GM18508 (cell line): ENCODE measurements at regions not wholly inside any gene's neighbourhood (a gene's known extent, or its start where the extent isn't known, plus 50 kb on each side); places are given as distances from the start of the nearest gene placed in this dataset.
"Not testable (repeated sequence)": the region's sequence is repeated elsewhere in the genome, so short reads cannot be mapped to it uniquely, and the experiment has no call there.

Source experiments
- ATAC-seq: cut with Tn5 transposase; IDR thresholded peaks from one replicate; pipeline ENCODE4 v1.9.1; 2021; ENCODE audit warnings: moderate number of reproducible peaks; ENCODE audit not compliant: insufficient read depth, unreplicated experiment

DNA sequence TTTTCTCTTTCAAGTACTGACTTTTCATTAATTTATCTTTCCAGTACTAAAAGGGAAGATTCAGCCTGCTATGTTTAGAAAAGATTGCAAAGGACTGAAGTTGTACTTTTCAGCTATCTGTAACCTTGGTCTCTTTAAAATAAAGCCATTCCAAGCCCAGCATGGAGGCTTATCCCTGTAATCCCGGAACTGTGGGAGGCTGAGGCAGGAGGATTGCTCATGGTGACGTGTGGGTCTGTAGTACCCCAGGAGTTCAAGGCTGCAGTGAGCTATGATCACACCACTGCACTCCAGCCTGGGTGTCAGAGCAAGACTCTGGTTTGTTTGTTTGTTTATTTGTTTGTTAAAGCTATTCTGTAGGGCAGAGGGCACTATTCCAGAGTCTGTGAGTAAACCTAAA is 50.6 kb upstream of the TMEM170B start:
- no peak for ATAC-seq

DNA sequence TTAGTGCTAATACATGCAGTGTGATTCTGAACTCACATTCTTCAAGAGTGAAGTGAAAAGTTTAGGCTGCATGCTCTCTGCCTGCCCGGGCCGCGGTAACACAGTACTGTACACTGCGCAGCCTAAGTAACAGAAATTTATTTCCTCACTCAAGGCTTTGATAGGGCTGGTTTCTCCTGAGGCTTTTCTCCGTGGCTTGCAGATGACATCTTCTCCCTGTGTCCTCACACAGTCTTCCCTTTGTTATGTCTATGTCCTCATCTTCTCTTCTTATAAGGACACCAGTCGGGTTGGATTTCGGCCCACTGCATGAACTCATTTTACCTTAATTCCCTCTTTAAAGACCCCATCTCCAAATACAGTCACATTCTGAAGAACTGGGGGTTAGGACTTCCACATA is 51.1 kb upstream of the TMEM170B start:
- ATAC-seq, result no peak

DNA sequence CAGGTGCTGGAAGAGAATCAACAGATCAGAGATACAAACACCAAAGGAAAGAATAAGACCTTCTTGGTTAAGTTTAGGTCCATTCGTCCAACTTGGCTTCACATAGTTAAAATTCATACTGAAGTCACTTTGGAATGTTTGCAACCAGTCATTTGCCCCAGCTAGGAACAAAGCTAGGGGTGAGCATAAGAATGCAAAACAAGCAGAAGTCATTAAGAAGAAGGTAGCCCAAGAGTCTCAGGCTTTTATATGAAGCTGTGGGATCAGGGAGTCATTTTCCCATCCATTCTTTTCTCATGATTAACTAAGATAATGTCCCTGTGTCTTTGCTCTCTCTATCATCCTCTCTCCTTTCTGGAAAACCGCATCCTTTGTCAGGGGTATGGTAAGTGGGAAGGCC is 51.5 kb upstream of the TMEM170B start:
- ATAC-seq, result no peak

DNA sequence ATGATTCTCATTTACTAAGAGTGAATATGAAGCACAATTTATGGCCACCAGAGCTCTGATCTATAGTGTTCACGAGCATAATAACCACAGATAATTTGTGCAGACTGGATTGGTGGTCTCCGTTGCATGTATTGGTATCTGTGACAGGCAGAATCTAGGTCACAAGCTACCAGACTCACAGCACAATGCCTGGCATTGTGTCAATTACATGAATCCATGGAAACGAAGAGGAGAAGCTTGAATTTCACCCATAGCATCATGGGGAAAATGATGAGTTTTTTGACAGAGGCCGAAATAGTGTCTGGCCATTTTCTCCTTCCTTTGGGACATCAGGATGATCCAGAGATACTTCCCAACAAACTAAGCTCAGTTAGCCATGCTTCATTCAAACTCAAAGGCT is 52.3 kb upstream of the TMEM170B start:
- ATAC-seq, result no peak

DNA sequence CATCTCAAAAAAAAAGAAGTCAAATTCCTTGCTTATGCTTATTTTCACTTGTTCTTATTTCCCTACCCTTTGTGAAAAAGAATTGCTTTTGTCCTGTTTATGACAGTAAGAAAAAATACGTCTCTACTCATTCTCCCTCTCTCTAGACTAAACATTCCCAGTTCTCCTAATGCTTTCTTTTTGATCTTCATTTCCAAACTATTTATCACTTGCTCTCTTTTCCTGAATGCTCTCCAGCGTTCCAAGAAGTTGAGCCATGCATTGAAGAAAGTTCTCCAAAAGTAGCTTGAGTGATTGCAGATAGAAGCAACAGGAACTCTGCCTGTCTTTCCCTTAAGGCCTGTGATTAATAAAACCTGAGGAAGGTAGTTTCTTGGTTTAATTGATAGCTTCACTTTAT is 53.1 kb upstream of the TMEM170B start:
- ATAC-seq, result no peak

DNA sequence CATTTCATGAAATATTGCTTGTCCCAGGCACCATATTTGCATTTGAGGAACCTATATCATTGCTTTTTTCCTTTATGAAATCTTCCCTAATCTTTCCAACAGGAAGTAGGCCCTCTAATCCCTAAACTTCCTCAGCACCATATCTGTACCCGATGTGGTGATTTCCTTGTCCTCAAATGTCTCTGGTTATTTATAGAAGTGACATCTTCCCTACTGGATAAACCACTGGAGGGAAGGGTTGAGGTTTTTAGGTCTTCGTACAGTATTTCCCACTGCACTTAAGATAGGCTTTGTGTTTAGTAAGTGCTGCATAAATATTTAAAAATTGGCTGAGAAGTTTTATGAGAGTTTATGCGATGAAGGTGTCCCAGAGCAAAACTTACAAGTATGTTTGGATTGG is 54.9 kb upstream of the TMEM170B start:
- no peak for ATAC-seq

DNA sequence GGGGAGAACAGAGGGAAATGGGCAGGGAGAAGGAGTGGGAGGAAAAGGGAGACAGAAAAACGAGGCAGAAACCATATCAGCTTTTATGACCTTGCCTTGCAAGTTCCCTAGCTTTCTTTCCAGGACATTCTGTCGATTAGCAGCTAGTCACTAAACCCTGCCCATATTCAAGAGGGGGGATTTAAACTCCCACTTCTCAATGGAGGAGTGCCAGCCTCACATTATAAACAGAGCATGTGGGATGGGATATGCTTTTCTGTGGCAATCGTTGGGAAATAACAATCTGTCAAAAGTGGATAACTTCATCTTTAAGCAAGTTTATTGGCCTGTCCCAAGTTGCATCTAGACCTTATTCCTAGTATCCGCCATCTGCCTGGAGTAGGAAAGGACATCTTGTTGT is 57.0 kb upstream of the TMEM170B start:
- no peak for ATAC-seq

DNA sequence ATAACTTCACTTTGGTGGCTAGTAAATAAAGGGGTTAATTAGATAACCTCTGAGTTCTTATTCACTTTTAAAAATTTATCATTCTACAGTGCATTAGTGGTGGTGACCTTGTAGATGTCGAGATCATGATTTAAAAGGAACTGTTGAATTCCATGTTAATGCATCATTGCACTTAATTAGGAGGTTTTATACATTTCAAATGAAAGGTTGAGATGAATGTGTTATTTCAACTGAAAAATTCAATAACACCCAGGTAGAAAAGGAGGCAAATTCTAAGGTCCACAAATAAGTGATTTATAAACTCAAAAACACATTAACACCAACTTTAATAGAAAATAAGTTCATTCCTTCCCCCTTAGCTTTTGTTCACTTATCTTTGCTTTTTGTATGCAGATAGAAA is 58.3 kb upstream of the TMEM170B start:
- no peak for ATAC-seq

DNA sequence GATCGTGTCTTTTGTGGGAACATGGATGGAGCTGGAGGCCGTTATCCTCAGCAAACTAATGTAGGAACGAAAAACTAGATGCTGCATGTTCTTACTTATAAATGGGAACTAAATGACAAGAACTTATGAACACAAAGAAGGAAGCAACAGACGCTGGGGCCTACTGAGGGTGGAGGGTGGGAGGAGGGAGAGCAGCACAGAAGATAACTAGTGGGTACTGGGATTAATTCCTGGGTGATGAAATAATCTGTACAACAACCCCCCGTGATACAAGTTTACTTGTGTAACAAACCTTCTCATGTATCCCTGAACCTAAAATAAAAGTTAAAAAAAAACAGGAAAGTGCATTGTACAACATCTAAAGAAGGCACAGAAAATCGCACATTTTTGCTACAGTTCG is 59.0 kb upstream of the TMEM170B start:
- no peak for ATAC-seq

DNA sequence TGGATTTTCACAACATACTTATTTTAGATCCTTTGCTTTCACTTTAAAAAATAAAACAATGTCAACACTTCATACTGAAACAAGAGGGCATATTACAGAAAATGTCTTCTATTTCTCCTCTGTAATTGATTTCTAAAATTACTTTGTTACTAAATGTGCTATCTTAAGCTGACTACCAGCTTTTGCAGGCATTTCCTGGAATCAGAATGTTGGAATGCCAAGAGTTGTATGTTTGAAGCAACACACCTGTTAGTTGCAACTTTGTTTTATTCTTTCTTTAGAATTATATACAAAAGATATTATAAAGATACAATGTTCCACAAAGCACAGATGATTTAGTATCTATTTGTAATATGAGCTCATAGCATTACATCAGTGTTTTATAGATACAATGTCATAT is 62.5 kb upstream of the TMEM170B start:
- no peak for ATAC-seq

DNA sequence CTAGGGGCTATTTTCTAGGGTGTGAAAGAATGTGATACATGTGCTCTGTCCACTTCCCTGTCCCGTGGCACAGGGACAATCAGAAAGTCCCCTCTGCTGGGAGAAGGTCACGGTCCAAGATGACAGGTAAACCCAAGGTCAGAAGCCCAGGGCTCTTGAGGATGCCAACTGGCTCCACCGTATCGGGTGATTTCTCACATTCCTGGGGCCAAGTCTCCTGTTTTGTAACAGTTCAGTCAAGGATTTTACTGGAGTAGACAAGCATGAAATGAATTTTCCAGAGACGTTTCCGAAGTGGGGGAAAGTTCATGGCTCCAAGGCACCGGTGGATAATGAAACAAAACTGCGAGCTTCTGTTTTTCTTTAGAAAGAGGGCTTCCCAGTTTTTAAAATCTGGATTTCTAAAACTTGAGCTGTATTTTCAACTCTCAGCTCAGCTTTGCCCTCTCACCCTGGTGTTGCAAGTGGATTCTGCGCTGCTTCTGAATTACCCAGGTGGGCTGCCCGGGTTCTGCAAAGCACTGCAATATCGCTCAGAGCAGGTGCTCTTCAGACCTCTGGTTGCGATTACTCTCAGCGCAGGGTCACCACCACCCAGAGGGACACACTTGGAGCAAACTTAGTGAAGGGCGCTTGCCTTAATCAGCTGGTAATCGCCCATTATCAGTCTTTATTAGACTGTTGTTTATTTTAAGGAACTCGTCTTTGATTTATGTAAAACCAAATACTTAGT is 64.4 kb upstream of the TMEM170B start:
- no peak for ATAC-seq

DNA sequence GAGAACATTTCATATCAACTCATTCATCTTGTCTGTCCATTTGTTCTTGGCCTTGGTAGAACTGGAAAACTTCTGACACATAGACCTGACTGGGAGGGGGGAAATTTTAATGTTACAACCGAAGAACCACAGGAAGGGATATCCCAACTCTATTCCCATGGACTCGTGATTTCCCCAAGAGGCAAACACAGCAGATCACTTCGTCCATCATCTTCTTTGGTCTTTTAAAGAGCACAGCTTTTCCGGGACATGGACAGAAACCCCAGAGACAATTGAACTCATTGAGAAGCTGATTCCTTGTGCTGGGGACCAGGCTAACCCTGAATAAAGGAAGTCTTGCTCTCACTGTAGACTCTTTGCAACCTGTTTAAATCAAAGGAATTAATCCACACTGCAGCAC is 66.3 kb upstream of the TMEM170B start:
- ATAC-seq, result no peak

DNA sequence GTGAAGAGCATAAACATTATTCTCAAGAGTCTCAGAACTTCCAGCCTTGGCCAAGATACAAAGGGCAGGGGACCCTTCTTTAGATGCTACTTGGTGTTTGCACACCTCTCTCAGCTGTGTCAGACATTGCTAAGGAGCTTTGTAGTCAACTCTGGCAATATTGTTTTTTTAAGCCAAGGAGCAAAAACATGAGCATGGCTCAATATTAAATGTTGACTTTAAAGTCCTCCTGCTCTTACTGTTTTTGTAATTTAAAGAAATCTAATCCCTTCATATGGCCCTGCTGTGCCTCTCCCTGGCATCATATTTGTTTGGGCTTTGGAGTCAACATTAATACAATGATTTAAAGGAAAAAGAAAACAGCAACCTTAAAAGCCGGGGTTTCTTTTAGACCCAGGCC is 67.9 kb upstream of the TMEM170B start:
- no peak for ATAC-seq

DNA sequence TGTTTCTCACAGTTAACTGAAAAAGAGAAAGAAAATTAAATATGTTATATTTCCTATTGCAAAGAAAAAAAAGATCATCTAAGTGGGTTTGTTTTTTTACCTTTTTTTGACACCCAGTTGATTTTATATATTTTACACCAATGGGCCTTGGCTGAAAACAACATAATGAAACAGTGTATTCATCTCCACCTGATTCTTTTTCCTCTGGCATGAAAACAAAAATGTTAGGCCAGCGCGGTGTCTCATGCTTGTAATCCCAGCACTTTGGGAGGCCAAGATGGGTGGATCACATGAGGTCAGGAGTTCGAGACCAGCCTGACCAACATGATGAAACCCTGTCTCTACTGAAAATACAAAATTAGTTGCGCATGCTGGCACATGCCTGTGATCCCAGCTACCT is 69.3 kb upstream of the TMEM170B start:
- not testable (repeated sequence) for ATAC-seq

DNA sequence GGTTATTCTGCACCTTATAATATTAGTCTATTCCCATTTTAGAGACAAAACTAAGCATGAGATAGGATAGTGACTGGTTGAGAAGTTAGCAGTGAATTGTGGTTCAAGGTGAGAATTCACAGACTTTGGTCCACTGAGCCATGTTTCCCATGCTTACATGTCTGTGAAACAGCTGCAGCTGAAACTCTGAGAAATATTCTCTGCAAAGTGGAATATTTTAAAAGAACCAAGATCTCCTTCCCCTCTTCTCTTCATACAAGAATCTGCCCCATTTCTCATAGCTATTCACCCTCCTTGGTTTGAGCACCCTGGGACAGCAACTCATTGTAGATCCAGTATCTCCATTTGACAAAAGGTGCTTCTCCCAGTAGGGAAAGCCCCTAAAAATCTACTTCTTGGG is 70.2 kb upstream of the TMEM170B start:
- ATAC-seq, result no peak

DNA sequence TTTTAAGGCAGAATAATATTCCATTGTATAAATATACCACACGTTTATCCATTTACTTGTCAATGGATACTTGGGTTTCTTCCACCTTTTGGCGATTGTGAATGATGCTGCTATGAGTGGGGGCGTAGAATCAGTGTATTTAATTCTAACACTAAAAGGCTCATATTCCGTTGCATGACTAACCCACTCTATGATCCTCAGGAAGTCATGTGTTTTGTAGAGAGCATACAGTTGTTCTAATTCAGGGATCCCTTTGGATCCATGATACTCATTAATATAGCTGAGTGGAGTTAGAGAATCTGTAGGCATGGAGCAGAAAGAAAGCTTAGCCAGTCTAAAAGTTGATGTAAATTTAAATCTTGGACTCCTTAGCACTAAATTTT is 74.2 kb upstream of the TMEM170B start:
- ATAC-seq, result no peak

DNA sequence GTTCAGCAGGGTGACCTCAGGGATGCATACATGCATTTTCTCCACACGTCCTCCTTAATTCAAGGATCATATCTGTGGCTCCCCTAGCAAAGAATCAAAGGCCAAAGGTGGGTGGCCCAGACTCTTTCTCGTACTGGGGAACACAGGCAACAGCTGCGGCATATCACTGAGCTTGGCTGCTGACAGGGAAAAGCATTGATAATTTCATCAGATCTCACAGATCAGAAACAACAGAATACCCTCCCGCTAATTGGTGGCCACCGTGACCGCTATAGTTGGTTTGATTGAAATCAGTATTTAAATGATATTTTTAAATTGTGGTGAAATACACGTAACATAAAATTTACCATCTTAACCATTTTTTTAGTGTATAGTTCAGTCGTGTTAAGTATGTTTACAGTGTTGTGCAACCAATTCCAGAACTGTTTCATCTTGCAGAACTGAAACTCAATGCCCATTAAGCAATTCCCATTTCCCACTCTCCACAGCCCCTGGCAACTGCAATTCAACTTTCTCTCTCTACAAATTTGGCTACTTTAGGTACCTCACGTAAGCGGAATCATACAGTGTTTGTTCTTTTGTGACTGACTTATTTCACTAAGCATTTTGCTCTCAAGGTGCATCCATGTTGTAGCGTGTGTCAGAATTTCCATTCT is 74.7 kb upstream of the TMEM170B start:
- ATAC-seq, result no peak

DNA sequence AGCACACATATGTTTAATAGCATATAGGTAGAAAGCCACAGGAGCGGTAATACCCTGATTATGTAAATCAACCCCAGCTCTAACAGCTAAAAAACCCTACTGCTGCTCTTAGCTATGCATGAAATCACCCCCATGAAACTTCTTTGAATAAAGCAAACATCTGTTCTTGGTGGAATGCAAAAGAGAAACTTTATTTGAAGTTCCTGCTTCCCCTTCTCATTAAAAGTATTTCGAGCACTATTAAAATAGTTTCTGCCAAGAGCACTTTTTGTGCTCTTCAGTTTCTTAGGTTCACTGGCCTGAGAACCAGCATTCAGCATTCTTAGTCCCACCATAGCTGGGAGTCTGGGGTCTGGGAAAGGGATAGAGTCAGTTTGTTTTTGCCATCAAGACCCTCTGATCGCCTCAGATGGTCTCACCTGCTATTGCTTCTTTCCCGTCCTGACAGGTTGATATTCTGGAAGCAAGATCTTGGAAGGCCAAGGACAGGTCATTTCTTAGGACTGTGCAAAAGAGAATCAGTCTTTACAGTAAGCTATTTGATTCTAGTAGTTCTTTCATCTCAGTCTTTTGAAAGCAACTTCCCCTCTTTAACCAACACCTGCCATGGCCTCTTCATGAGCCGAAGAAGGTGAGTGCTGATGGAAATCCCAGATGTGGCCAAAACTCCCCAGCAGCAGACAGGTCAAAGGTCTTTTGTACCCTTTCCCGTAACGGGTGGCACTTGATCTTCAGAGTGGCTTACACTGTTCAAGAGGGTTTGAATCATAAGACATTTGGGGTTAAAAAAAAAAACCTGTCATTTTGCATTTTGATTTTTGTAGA is 76.5 kb upstream of the TMEM170B start:
- ATAC-seq, result peak; percentile 52

DNA sequence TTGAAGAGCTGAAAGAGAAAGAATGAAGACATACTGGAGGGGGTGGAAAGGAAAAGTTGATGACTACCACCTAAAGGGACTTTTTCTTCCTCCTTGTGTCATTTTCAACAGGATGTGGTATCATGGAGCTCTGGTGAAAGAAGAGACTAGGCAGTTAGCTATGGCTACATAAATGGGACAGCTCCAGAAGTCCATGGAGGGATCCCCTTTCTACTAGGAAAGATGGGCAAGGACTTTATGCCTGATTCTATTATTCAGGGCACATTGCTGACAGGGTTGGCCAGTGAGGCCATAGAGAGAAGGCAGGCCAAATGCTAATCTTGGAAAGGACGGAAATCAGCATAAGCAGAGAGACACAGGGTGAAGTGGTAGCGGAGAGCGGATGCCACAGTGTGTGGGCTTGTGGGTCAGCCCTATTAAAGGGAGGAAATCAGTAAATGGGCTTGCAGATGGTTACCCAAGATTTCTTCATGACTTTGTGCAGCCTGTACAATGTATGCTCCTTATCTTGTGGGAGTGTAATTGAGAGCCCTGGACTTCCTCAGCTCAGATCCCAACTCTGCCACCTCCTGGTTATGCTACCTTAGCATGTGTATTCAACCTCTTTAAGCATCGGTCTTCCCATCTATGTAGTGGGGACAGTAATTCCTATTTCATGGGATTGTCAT is 77.4 kb upstream of the TMEM170B start:
- ATAC-seq, result no peak

DNA sequence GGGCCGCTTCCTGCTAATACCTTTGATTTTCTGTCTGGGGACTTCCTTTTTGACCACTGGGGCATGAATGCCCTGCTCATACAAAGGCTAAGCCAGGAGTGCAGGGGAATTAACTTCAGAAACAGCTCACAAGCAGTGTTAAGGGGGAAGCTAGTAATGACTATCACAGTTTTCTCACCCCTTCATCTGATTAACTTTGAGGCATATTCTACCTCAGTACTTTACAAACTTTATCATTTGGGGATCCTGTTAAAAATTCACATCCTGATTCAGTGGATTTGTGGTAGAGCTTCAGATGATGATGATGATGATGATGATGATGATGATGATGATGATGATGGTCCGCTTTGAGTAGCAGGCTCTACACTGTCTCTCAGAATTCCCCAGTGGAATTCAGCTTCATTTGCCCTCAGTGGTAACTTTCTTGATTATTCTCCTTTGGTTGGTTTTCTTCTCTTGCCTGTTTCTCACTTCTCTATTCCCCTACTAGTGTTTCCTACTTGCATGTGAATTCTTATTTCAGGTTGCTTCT is 78.4 kb upstream of the TMEM170B start:
- ATAC-seq, result peak; percentile 46

DNA sequence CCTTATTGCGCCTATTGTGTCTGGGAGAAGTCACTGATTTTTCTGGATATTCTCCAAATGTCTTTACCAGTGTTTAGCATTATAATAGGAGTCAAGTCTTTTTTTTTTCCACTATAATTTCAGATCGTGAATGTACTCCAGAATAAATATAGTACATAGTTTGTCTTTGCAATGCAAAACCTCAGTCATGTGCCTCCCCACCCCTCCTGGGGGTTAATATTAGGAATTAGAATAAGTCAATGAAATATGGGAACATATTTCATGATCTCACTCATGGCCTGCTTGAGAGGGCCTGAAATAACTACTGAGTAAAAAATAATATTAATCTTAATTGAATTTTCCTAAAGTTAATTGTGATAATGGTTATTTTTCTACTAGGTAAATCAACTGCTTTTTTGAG is 79.0 kb upstream of the TMEM170B start:
- ATAC-seq, result no peak
